HG03196 (cell line): ENCODE measurements at regions not wholly inside any gene's neighbourhood (a gene's known extent, or its start where the extent isn't known, plus 50 kb on each side); places are given as distances from the start of the nearest gene placed in this dataset.
"Not testable (repeated sequence)": the region's sequence is repeated elsewhere in the genome, so short reads cannot be mapped to it uniquely, and the experiment has no call there.

Source experiments
- ATAC-seq: cut with Tn5 transposase; IDR thresholded peaks from one replicate; pipeline ENCODE4 v1.9.1; 2021; ENCODE audit not compliant: unreplicated experiment

GRCh38 chr2:16925145-16925544, 259.5 kb upstream of the CYRIA start:
- no peak for ATAC-seq

- ATAC-seq: not testable (repeated sequence)
These were observed 249.7 kb upstream of the CYRIA start for GRCh38 chr2:16915341-16915755.

- no peak for ATAC-seq
These were observed 246.1 kb upstream of the CYRIA start for GRCh38 chr2:16911746-16912145.

GRCh38 chr2:16908656-16909055, 243.0 kb upstream of the CYRIA start:
- ATAC-seq: no peak

- no peak for ATAC-seq
These were observed 242.1 kb upstream of the CYRIA start for GRCh38 chr2:16907645-16908282.

- not testable (repeated sequence) for ATAC-seq
These were observed 239.7 kb upstream of the CYRIA start for GRCh38 chr2:16905325-16905724.

GRCh38 chr2:16900405-16901025, 234.9 kb upstream of the CYRIA start:
- peak; percentile 79 for ATAC-seq

GRCh38 chr2:16899958-16900357, 234.3 kb upstream of the CYRIA start:
- ATAC-seq: peak; percentile 13

- ATAC-seq: no peak
These were observed 224.4 kb upstream of the CYRIA start for GRCh38 chr2:16890081-16890480.

GRCh38 chr2:16885027-16885426, 219.4 kb upstream of the CYRIA start:
- no peak for ATAC-seq

GRCh38 chr2:16882706-16883105, 217.1 kb upstream of the CYRIA start:
- ATAC-seq: no peak

- ATAC-seq: no peak
These were observed 215.5 kb upstream of the CYRIA start for GRCh38 chr2:16881122-16881521.

GRCh38 chr2:16871411-16871810, 205.8 kb upstream of the CYRIA start:
- ATAC-seq: no peak

- no peak for ATAC-seq
These were observed 204.9 kb upstream of the CYRIA start for GRCh38 chr2:16870491-16871076.

GRCh38 chr2:16869711-16870110, 204.1 kb upstream of the CYRIA start:
- ATAC-seq: no peak

- ATAC-seq: no peak
These were observed 196.8 kb upstream of the CYRIA start for GRCh38 chr2:16862471-16862870.

GRCh38 chr2:16861530-16861929, 195.9 kb upstream of the CYRIA start:
- no peak for ATAC-seq

GRCh38 chr2:16861111-16861510, 195.5 kb upstream of the CYRIA start:
- no peak for ATAC-seq

GRCh38 chr2:16860627-16861026, 195.0 kb upstream of the CYRIA start:
- ATAC-seq: no peak

- no peak for ATAC-seq
These were observed 189.5 kb upstream of the CYRIA start for GRCh38 chr2:16855183-16855582.

GRCh38 chr2:16853088-16853487, 187.5 kb upstream of the CYRIA start:
- ATAC-seq: no peak

- no peak for ATAC-seq
These were observed 187.0 kb upstream of the CYRIA start for GRCh38 chr2:16852651-16853050.

- ATAC-seq: no peak
These were observed 185.5 kb upstream of the CYRIA start for GRCh38 chr2:16851126-16851525.
